H1 (cell line): ENCODE measurements at regions not wholly inside any gene's neighbourhood (a gene's known extent, or its start where the extent isn't known, plus 50 kb on each side); places are given as distances from the start of the nearest gene placed in this dataset.

Experiments
- CTCF ChIA-PET: fragments of 300-600 bp; sonication (Branson Sonifier 250); formaldehyde crosslinking; loops from one replicate; lab custom pipeline; 2021; ENCODE audit not compliant: partially characterized antibody; lab: Charles Lee
- POLR2A ChIA-PET: fragments of 300-600 bp; sonication (Branson Sonifier 250); formaldehyde crosslinking; loops from one replicate; lab custom pipeline; 2021; ENCODE audit warnings: inconsistent platforms; ENCODE audit not compliant: partially characterized antibody; lab: Charles Lee
- DNase-seq, 2 experiments: peaks; one replicate each; pipeline versions ENCODE4 v3.0.0 to v3.0.0-alpha.2; 2010 to 2022; ENCODE audit warnings: low spot score in 2 of 2, low read depth in 1 of 2, mixed read lengths in 1 of 2
- FAIRE-seq: peaks from 2 replicates; lab custom pipeline; 2011; peaks lifted over from hg19 to GRCh38; lab: Jason Lieb, UNC
- H2AFZ ChIP-seq: 2 replicates; pipeline ENCODE4 v1.8.1; 2012; ENCODE audit warnings: low read length, inconsistent platforms
- H2AK5ac ChIP-seq: 2 replicates; pipeline ENCODE4 v1.6.1; 2013; ENCODE audit warnings: low read depth, low read length
- H2BK120ac ChIP-seq: replicated peaks from 2 replicates; pipeline ENCODE3; 2013; ENCODE audit warnings: low read depth, low read length, inconsistent platforms
- H2BK12ac ChIP-seq: 2 replicates; pipeline ENCODE4 v1.6.1; 2013; ENCODE audit warnings: low read depth, low read length
- H2BK15ac ChIP-seq: 2 replicates; pipeline ENCODE4 v1.6.1; 2013; ENCODE audit warnings: low read length
- H2BK20ac ChIP-seq: 2 replicates; pipeline ENCODE4 v1.6.1; 2013; ENCODE audit warnings: low read length
- H2BK5ac ChIP-seq: 2 replicates; pipeline ENCODE4 v1.6.1; 2013; ENCODE audit warnings: low read depth, low read length
- H3K14ac ChIP-seq: 2 replicates; pipeline ENCODE4 v1.6.1; 2013; ENCODE audit warnings: inconsistent platforms; ENCODE audit not compliant: insufficient read length
- H3K18ac ChIP-seq: 2 replicates; pipeline ENCODE4 v1.6.1; 2013; ENCODE audit warnings: low read length; ENCODE audit errors: extremely low read depth
- H3K23ac ChIP-seq: 2 replicates; pipeline ENCODE4 v1.6.1; 2013; ENCODE audit warnings: inconsistent platforms; ENCODE audit not compliant: insufficient read length
- H3K23me2 ChIP-seq: 2 replicates; pipeline ENCODE4 v1.6.1; 2013; ENCODE audit warnings: low read depth, low read length
- H3K27ac ChIP-seq: 2 replicates; pipeline ENCODE4 v1.6.1; 2011; ENCODE audit warnings: low read depth, low read length, inconsistent platforms
- H3K27me3 ChIP-seq, 4 experiments: replicated peaks in 1 of 4; 1 replicate in 1 of 4; 2 replicates in 3 of 4; pipeline versions ENCODE4 v1.6.1 to v1.8.1; 2011 to 2013; ENCODE audit warnings: low read length in 3 of 4, mild to moderate bottlenecking in 3 of 4, inconsistent platforms in 2 of 4, mixed read lengths in 2 of 4, moderate library complexity in 1 of 4; ENCODE audit not compliant: control insufficient read depth in 3 of 4, insufficient read depth in 3 of 4; ENCODE audit errors: extremely low read depth in 1 of 4
- H3K36me3 ChIP-seq, 4 experiments: 2 replicates each; pipeline versions ENCODE4 v1.6.1 to v1.8.1; 2011 to 2013; ENCODE audit warnings: mild to moderate bottlenecking in 4 of 4, low read length in 3 of 4, moderate library complexity in 2 of 4, control low read depth in 1 of 4, inconsistent platforms in 1 of 4; ENCODE audit not compliant: insufficient read depth in 4 of 4, control insufficient read depth in 2 of 4
- H3K4ac ChIP-seq: replicated peaks from 2 replicates; pipeline ENCODE3; 2013; ENCODE audit warnings: low read length, low read depth, mixed read lengths, inconsistent platforms; ENCODE audit not compliant: insufficient read length
- H3K4me1 ChIP-seq, 4 experiments: replicated peaks in 1 of 4; 1 replicate in 1 of 4; 2 replicates in 3 of 4; pipeline versions ENCODE4 v1.6.1 to v1.8.1; 2011 to 2013; ENCODE audit warnings: low read length in 3 of 4, inconsistent platforms in 2 of 4, mixed read lengths in 1 of 4; ENCODE audit not compliant: insufficient read depth in 4 of 4, control insufficient read depth in 3 of 4
- H3K4me2 ChIP-seq, 2 experiments: 2 replicates each; pipeline versions ENCODE4 v1.6.1 to v1.8.1; 2011 to 2013; ENCODE audit warnings: low read depth in 2 of 2, low read length in 2 of 2, control low read depth in 1 of 2, inconsistent platforms in 1 of 2, mild to moderate bottlenecking in 1 of 2; ENCODE audit not compliant: insufficient read depth in 1 of 2
- H3K4me3 ChIP-seq, 4 experiments: fragments of 200-600, 300-600 bp in 1 of 4; sonication (generic), shearing (Covaris generic), sonication (Bioruptor Twin) in 1 of 4; 2 replicates each; pipeline versions ENCODE4 v1.5.1 to v1.8.1; 2011 to 2016; ENCODE audit warnings: low read length in 4 of 4, low read depth in 3 of 4, control low read depth in 2 of 4, inconsistent platforms in 2 of 4, mild to moderate bottlenecking in 2 of 4, mixed read lengths in 1 of 4, moderate library complexity in 1 of 4; ENCODE audit not compliant: insufficient read depth in 2 of 4; ENCODE audit errors: extremely low read depth in 1 of 4
- H3K56ac ChIP-seq: replicated peaks from 2 replicates; pipeline ENCODE3; 2013; ENCODE audit warnings: low read depth, mild to moderate bottlenecking, mixed read lengths, low read length, inconsistent platforms; ENCODE audit not compliant: insufficient read length
- H3K79me1 ChIP-seq: 2 replicates; pipeline ENCODE4 v1.6.1; 2013; ENCODE audit warnings: low read depth, low read length, control low read depth
- H3K79me2 ChIP-seq, 2 experiments: 2 replicates each; pipeline versions ENCODE4 v1.6.1 to v1.8.1; 2012 to 2013; ENCODE audit warnings: low read length in 2 of 2, mild to moderate bottlenecking in 2 of 2, inconsistent platforms in 1 of 2; ENCODE audit not compliant: insufficient read depth in 2 of 2, control insufficient read depth in 1 of 2
- H3K9ac ChIP-seq, 4 experiments: replicated peaks in 1 of 4; 1 replicate in 1 of 4; 2 replicates in 3 of 4; pipeline versions ENCODE4 v1.6.1 to v1.8.1; 2011 to 2013; ENCODE audit warnings: low read depth in 3 of 4, low read length in 3 of 4, control low read depth in 2 of 4, mild to moderate bottlenecking in 2 of 4, moderate library complexity in 2 of 4, inconsistent platforms in 1 of 4; ENCODE audit errors: extremely low read depth in 1 of 4
- H3K9me3 ChIP-seq, 2 experiments: 2 replicates each; pipeline versions ENCODE4 v1.6.1 to v1.8.1; 2012 to 2013; ENCODE audit warnings: mild to moderate bottlenecking in 2 of 2, moderate library complexity in 2 of 2, control low read depth in 1 of 2, inconsistent platforms in 1 of 2, low read depth in 1 of 2, low read length in 1 of 2, mixed read lengths in 1 of 2; ENCODE audit not compliant: insufficient read depth in 2 of 2
- H4K20me1 ChIP-seq, 2 experiments: replicated peaks in 1 of 2; 2 replicates each; pipeline versions ENCODE3 to v1.8.1; 2011 to 2013; ENCODE audit warnings: inconsistent platforms in 2 of 2, low read length in 2 of 2, mild to moderate bottlenecking in 1 of 2; ENCODE audit not compliant: insufficient read depth in 2 of 2, control insufficient read depth in 1 of 2
- H4K5ac ChIP-seq: 2 replicates; pipeline ENCODE4 v1.6.1; 2013; ENCODE audit warnings: low read length, low read depth, mixed read lengths, inconsistent platforms; ENCODE audit not compliant: insufficient read length
- H4K8ac ChIP-seq: 2 replicates; pipeline ENCODE4 v1.8.0; 2013; ENCODE audit warnings: mild to moderate bottlenecking, moderate library complexity, low read length, inconsistent platforms; ENCODE audit not compliant: insufficient read depth; ENCODE audit errors: extremely low read depth
- H4K91ac ChIP-seq: replicated peaks from 2 replicates; pipeline ENCODE3; 2013; ENCODE audit warnings: low read length, mixed read lengths, inconsistent platforms; ENCODE audit not compliant: insufficient read length
- CTBP2 ChIP-seq: IDR thresholded peaks from 2 replicates; pipeline ENCODE4 v1.7.0; 2011; ENCODE audit warnings: borderline replicate concordance, mild to moderate bottlenecking, moderate library complexity, mixed read lengths, low read length; ENCODE audit not compliant: insufficient read depth, insufficient read length
- TEAD4 ChIP-seq: IDR thresholded peaks from 2 replicates; pipeline ENCODE4 v1.6.1; 2012; ENCODE audit warnings: low read depth, low read length, inconsistent platforms, mixed read lengths
- WGBS, 2 experiments: shearing (Covaris generic) in 1 of 2; methylation state at CpG; one replicate each; pipeline versions ENCODE4 v1.1.6 to v1.1.7; 2013 to 2015; ENCODE audit warnings: low lambda C conversion rate in 2 of 2, mixed read lengths in 2 of 2, inconsistent platforms in 1 of 2, low coverage in 1 of 2, missing lambda C conversion rate in 1 of 2; ENCODE audit not compliant: insufficient replicate concordance in 2 of 2, insufficient coverage in 1 of 2, insufficient read length in 1 of 2; ENCODE audit errors: extremely low coverage in 1 of 2, missing lambda C conversion rate in 1 of 2; 5-methylcytosine and 5-hydroxymethylcytosine counted together

- DNase-seq (no peak), FAIRE-seq (no peak)
- Histone ChIP-seq H3K56ac (no peak overlapping the region), H2AFZ (no peak overlapping the region), H2BK15ac (no peak overlapping the region), H3K9ac (no peak overlapping the region), H2BK5ac (no peak overlapping the region), H3K14ac (no peak overlapping the region), H3K79me1 (no peaks in the 10 kb centered on the region), H3K27ac (no peak overlapping the region), H3K4me3 (no peak overlapping the region), H3K79me2 (no peaks in the 10 kb centered on the region), H3K18ac (no peak overlapping the region), H3K27me3 (no peaks in the 10 kb centered on the region), H3K23me2 (no peaks in the 10 kb centered on the region), H4K20me1 (no peaks in the 10 kb centered on the region), H3K23ac (no peak overlapping the region), H4K8ac (no peak overlapping the region), H3K9me3 (no peaks in the 10 kb centered on the region), H3K4me2 (no peak overlapping the region), H2BK20ac (no peak overlapping the region), H2AK5ac (no peak overlapping the region), H3K4me1 (no peaks in the 10 kb centered on the region), H2BK12ac (no peak overlapping the region), H3K36me3 (no peaks in the 10 kb centered on the region), H4K5ac (no peak overlapping the region), H2BK120ac (no peak overlapping the region), H4K91ac (no peak overlapping the region), H3K4ac (no peak overlapping the region)
- POLR2A ChIA-PET: no interaction called here
- CTCF ChIA-PET: interaction anchor here (0.9 to 1.2 kb wide), 2 partner anchors 53 to 124 kb away, joined by 3 read pairs; no protein-coding TSS in a partner anchor
- 82% methylated on average over 4 of the region's 4 CpGs; no CpG with 5 or more reads in 1 of the 2 experiments for WGBS, 2 experiments
- no peak for TF ChIP-seq CTBP2
- no peak for TF ChIP-seq TEAD4
These were observed 281.4 kb downstream of the RPS6KC1 start for GRCh38 chr1:213332491-213332890.
